ENCODE measurements at regions not wholly inside any gene's neighbourhood (a gene's known extent, or its start where the extent isn't known, plus 50 kb on each side); places are given as distances from the start of the nearest gene placed in this dataset.

DNA sequence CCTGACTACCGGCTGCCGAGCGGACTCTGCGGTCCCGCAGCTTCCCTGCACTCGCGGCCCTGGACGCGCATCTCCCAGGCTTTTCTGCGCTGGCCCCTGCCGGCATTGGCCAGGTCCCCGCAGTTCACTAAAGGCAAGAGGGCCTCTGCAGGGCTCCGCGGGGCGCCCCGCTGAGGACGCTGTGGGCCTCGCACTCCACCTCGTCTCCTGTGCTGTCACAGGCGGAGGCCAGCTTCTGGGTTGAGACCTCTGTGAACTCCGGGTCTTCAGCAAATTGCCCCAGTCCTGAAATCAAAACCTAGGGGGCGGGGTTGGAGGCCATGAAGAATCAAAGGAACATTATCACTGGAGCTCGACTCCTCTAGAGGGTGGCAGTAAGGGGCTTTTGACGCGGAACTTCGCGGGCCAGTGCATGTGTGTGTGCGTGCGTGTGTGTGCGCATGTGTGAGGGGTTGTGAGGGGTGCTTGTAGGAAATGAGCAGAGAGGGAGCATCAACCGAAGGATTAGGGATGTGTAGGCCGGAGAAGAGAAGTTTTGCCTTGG is 68.5 kb upstream of the CAPRIN2 start:
- Histone ChIP-seq H3K4me2 (ENCODE audit: insufficient read depth in 1 of 2, low read depth in 2 of 2, low read length in 2 of 2) (peak overlapping the region; percentile 84 to 100), H3K4me1 (replicated peaks in 1 of 4; ENCODE audit: control insufficient read depth in 3 of 4, insufficient read depth in 4 of 4, low read length in 3 of 4) (peaks cover 0 to 6% (median 3%) of the 10 kb centered on the region in 4 experiments; a peak in 6 of 7 replicates), H3K23me2 (ENCODE audit: low read depth, low read length) (peaks cover 10% of the 10 kb centered on the region; the same call in 1 of the 2 replicates), H3K9ac (replicated peaks in 1 of 4; ENCODE audit: extremely low read depth in 1 of 4, low read depth in 3 of 4, low read length in 3 of 4) (peak overlapping the region in 3 of 4 experiments; percentile 21 to 66 (median 39); a peak in 4 of 7 replicates), H4K8ac (ENCODE audit: extremely low read depth, insufficient read depth, low read length) (no peak overlapping the region), H3K36me3 (ENCODE audit: control insufficient read depth in 2 of 4, insufficient read depth in 4 of 4, low read length in 3 of 4) (no peaks in the 10 kb centered on the region), H4K20me1 (replicated peaks in 1 of 2; ENCODE audit: control insufficient read depth in 1 of 2, insufficient read depth in 2 of 2, low read length in 2 of 2) (no peaks in the 10 kb centered on the region), H2BK120ac (replicated peaks; ENCODE audit: low read depth, low read length) (no peak overlapping the region), H2BK15ac (ENCODE audit: low read length) (peak overlapping the region; percentile 77; the same call in 1 of the 2 replicates), H3K14ac (ENCODE audit: insufficient read length) (no peak overlapping the region), H4K5ac (ENCODE audit: insufficient read length, low read depth, low read length) (no peak overlapping the region), H3K79me2 (ENCODE audit: control insufficient read depth in 1 of 2, insufficient read depth in 2 of 2, low read length in 2 of 2) (no peaks in the 10 kb centered on the region), H3K18ac (ENCODE audit: extremely low read depth, low read length) (no peak overlapping the region), H3K79me1 (ENCODE audit: low read depth, low read length) (no peaks in the 10 kb centered on the region), H3K56ac (replicated peaks; ENCODE audit: insufficient read length, low read depth, low read length) (no peak overlapping the region), H2BK5ac (ENCODE audit: low read depth, low read length) (0 out of 2 replicates have a peak overlapping the region, but pooled peaks have one; percentile 31), H2BK12ac (ENCODE audit: low read depth, low read length) (0 out of 2 replicates have a peak overlapping the region, but pooled peaks have one; percentile 28), H4K91ac (replicated peaks; ENCODE audit: insufficient read length, low read length) (no peak overlapping the region), H3K27me3 (replicated peaks in 1 of 4; ENCODE audit: control insufficient read depth in 3 of 4, extremely low read depth in 1 of 4, insufficient read depth in 3 of 4, low read length in 3 of 4) (peaks cover 0 to 20% (median 17%) of the 10 kb centered on the region in 4 experiments; a peak in 6 of 7 replicates), H2BK20ac (ENCODE audit: low read length) (no peak overlapping the region), H3K4ac (replicated peaks; ENCODE audit: insufficient read length, low read depth, low read length) (no peak overlapping the region), H3K4me3 (ENCODE audit: extremely low read depth in 1 of 4, insufficient read depth in 2 of 4, low read depth in 3 of 4, low read length in 4 of 4) (peak overlapping the region; percentile 47 to 63 (median 59)), H2AFZ (ENCODE audit: low read length) (peak overlapping the region; percentile 77), H3K23ac (ENCODE audit: insufficient read length) (no peak overlapping the region), H2AK5ac (ENCODE audit: low read depth, low read length) (no peak overlapping the region), H3K27ac (ENCODE audit: low read depth, low read length) (no peak overlapping the region), H3K9me3 (ENCODE audit: insufficient read depth in 2 of 2, low read depth in 1 of 2, low read length in 1 of 2) (no peaks in the 10 kb centered on the region)
- ChIA-PET CTCF (ENCODE audit: partially characterized antibody) (interaction anchor here (0.9 to 4.1 kb wide), 12 partner anchors 8 to 285 kb away, joined by 3 to 13 read pairs (median 4); no protein-coding TSS in a partner anchor), POLR2A (ENCODE audit: partially characterized antibody) (interaction anchor here (0.6 to 1.3 kb wide), 5 partner anchors 13 to 1747 kb away, joined by 3 to 4 read pairs (median 3); partner anchors contain the start of gene IPO8)
- DNase-seq (ENCODE audit: low read depth in 1 of 2, low spot score in 2 of 2) (no peak), FAIRE-seq (no peak)
- WGBS, 2 experiments (ENCODE audit: extremely low coverage in 1 of 2, insufficient coverage in 1 of 2, insufficient read length in 1 of 2, insufficient replicate concordance in 2 of 2, low coverage in 1 of 2, low lambda C conversion rate in 2 of 2, missing lambda C conversion rate in 1 of 2), result 33% methylated on average over 31 of the region's 32 CpGs; no CpG with 5 or more reads in 1 of the 2 experiments
- peak; percentile 51; the same call in 1 of the 2 replicates for TF ChIP-seq RBBP5 (IDR thresholded peaks at IDR 0.05; ENCODE audit: borderline replicate concordance, low read depth, low read length)
